A673 (cell line): ENCODE measurements at regions not wholly inside any gene's neighbourhood (a gene's known extent, or its start where the extent isn't known, plus 50 kb on each side); places are given as distances from the start of the nearest gene placed in this dataset.

Experiments used
- CTCF ChIP-seq: fragments of 300-800, 200-600 bp; sonication (generic); conservative IDR thresholded peaks from 2 replicates; pipeline ENCODE4 v1.5.1; 2017; ENCODE audit warnings: low read depth, mild to moderate bottlenecking, antibody characterized with exemption, low read length, moderate library complexity, mixed read lengths
- EZH2 ChIP-seq: fragments of 200-600 bp; sonication (generic); IDR thresholded peaks from 2 replicates; pipeline ENCODE4 v1.6.1; 2017; ENCODE audit warnings: borderline replicate concordance, low read depth, mild to moderate bottlenecking, mixed read lengths, antibody characterized with exemption, low read length; ENCODE audit not compliant: poor library complexity, severe bottlenecking

- TF ChIP-seq CTCF (no peak), EZH2 (no peak)
Measured at GRCh38 chr12:114855678-114856077, 171.7 kb upstream of the TBX3 start.
